ENCODE measurements at regions not wholly inside any gene's neighbourhood (a gene's known extent, or its start where the extent isn't known, plus 50 kb on each side); places are given as distances from the start of the nearest gene placed in this dataset.

- no peaks in the 10 kb centered on the region for H3K9me3 ChIP-seq (ENCODE audit: low read length)
- WGBS (ENCODE audit: low lambda C conversion rate), result 0% methylated on average over 1 of the region's 1 CpG
These were observed 962.2 kb upstream of the PCDH20 start for GRCh38 chr13:62377838-62378237.

GRCh38 chr13:62375653-62376052, 960.0 kb upstream of the PCDH20 start:
- ChIA-PET CTCF (ENCODE audit: low intra/inter-chr PET ratio, low total read pairs) (no interaction called here), POLR2A (no interaction called here)
- H3K36me3 ChIP-seq (replicated peaks in 1 of 2; ENCODE audit: control insufficient read depth in 1 of 2, insufficient read depth in 2 of 2, low read length in 2 of 2), result no peaks in the 10 kb centered on the region
- H3K9ac ChIP-seq (ENCODE audit: insufficient read depth, low read depth, low read length), result no peak overlapping the region
- no peak overlapping the region for H3K4me2 ChIP-seq (ENCODE audit: low read depth, low read length)
- WGBS (ENCODE audit: low lambda C conversion rate), result 11% methylated on average over 2 of the region's 2 CpGs
- H3K27ac ChIP-seq (ENCODE audit: extremely low read length, insufficient read depth, low read length), result no peak overlapping the region
- no peak overlapping the region for H2AFZ ChIP-seq (ENCODE audit: low read length)
- no peaks in the 10 kb centered on the region for H3K4me1 ChIP-seq (ENCODE audit: insufficient read depth, low read length)
- H3K27me3 ChIP-seq (ENCODE audit: control insufficient read depth in 1 of 2, insufficient read depth in 2 of 2, low read length in 2 of 2), result no peaks in the 10 kb centered on the region
- ATAC-seq (no peak), DNase-seq (ENCODE audit: low spot score) (no peak), FAIRE-seq (no peak)
- H4K20me1 ChIP-seq (ENCODE audit: insufficient read depth, low read length), result no peaks in the 10 kb centered on the region
- BruUV-seq (replicated peaks), result no TSS peak
- in situ Hi-C loops (cut with HindIII; ENCODE audit: extremely low pct_ligation_motif_present, low pct_unique_long_range_greater_than_20kb), result no loop called here
- no peaks in the 10 kb centered on the region for H3K79me2 ChIP-seq (ENCODE audit: insufficient read depth, low read length)
- intact Hi-C loops (cut with micrococcal nuclease; ENCODE audit: unreplicated experiment), result no loop called here
- H3K9me3 ChIP-seq (ENCODE audit: low read length), result no peaks in the 10 kb centered on the region
- no peak overlapping the region for H3K4me3 ChIP-seq (replicated peaks in 1 of 3; ENCODE audit: insufficient read depth in 1 of 3, low read depth in 2 of 3, low read length in 3 of 3)
- TF ChIP-seq ZNF18 (CRISPR knock-in tag; IDR thresholded peaks at IDR 0.05; ENCODE audit: insufficient replicate concordance), result no peak
- no peak for TF ChIP-seq ATF3 (CRISPR knock-in tag; IDR thresholded peaks at IDR 0.05)
- no peak for TF ChIP-seq ZNF143 (CRISPR knock-in tag; IDR thresholded peaks at IDR 0.05)
- no peak for TF ChIP-seq NFIC (IDR thresholded peaks at IDR 0.05; ENCODE audit: low read length)
- TF ChIP-seq HOXA7 (CRISPR knock-in tag; IDR thresholded peaks at IDR 0.05), result no peak
- TF ChIP-seq ZBTB34 (CRISPR knock-in tag; IDR thresholded peaks at IDR 0.05), result no peak
- no peak for TF ChIP-seq POLR2AphosphoS5 (IDR thresholded peaks at IDR 0.05; ENCODE audit: low read depth, low read length)
- no peak for TF ChIP-seq ZNF557 (CRISPR knock-in tag; IDR thresholded peaks at IDR 0.05)
- no peak for TF ChIP-seq HOXA9 (CRISPR knock-in tag; IDR thresholded peaks at IDR 0.05; ENCODE audit: borderline replicate concordance)
- TF ChIP-seq ZNF335 (CRISPR knock-in tag; IDR thresholded peaks at IDR 0.05), result no peak
- no peak for TF ChIP-seq ZFP62 (CRISPR knock-in tag; IDR thresholded peaks at IDR 0.05)
- TF ChIP-seq CBX2 (IDR thresholded peaks at IDR 0.05; ENCODE audit: low read depth, low read length), result no peak
- no peak for TF ChIP-seq CBX2 (CRISPR knock-in tag; IDR thresholded peaks at IDR 0.05; ENCODE audit: low read depth)
- TF ChIP-seq BCL3 (CRISPR knock-in tag; IDR thresholded peaks at IDR 0.05), result no peak

More at GRCh38 chr13:62377838-62378237, 962.2 kb upstream of the PCDH20 start:
- CTCF ChIA-PET (ENCODE audit: low intra/inter-chr PET ratio, low total read pairs), result no interaction called here
- no peak overlapping the region for H3K9ac ChIP-seq (ENCODE audit: insufficient read depth, low read depth, low read length)
- H3K4me3 ChIP-seq (replicated peaks in 1 of 3; ENCODE audit: insufficient read depth in 1 of 3, low read depth in 2 of 3, low read length in 3 of 3), result no peak overlapping the region
- H3K79me2 ChIP-seq (ENCODE audit: insufficient read depth, low read length), result no peaks in the 10 kb centered on the region
- TF ChIP-seq ZSCAN25 (CRISPR knock-in tag; IDR thresholded peaks at IDR 0.05) (no peak), ZBTB8A (CRISPR knock-in tag; IDR thresholded peaks at IDR 0.05; ENCODE audit: borderline replicate concordance, low read depth) (no peak)
- in situ Hi-C loops (cut with HindIII; ENCODE audit: extremely low pct_ligation_motif_present, low pct_unique_long_range_greater_than_20kb) (no loop called here), intact Hi-C loops (cut with micrococcal nuclease; ENCODE audit: unreplicated experiment) (no loop called here)
- ATAC-seq, result no peak
- BruUV-seq (replicated peaks), result no TSS peak
- POLR2A ChIA-PET, result no interaction called here
- no peak overlapping the region for H2AFZ ChIP-seq (ENCODE audit: low read length)
- no peak for DNase-seq (ENCODE audit: low spot score)
- H3K27me3 ChIP-seq (ENCODE audit: control insufficient read depth in 1 of 2, insufficient read depth in 2 of 2, low read length in 2 of 2), result no peaks in the 10 kb centered on the region
- H3K36me3 ChIP-seq (replicated peaks in 1 of 2; ENCODE audit: control insufficient read depth in 1 of 2, insufficient read depth in 2 of 2, low read length in 2 of 2), result no peaks in the 10 kb centered on the region
- no peaks in the 10 kb centered on the region for H4K20me1 ChIP-seq (ENCODE audit: insufficient read depth, low read length)
- H3K4me1 ChIP-seq (ENCODE audit: insufficient read depth, low read length), result no peaks in the 10 kb centered on the region
- H3K27ac ChIP-seq (ENCODE audit: extremely low read length, insufficient read depth, low read length), result no peak overlapping the region
- no peak for FAIRE-seq
- H3K4me2 ChIP-seq (ENCODE audit: low read depth, low read length), result no peak overlapping the region
